K562 (cell line): ENCODE measurements at regions not wholly inside any gene's neighbourhood (a gene's known extent, or its start where the extent isn't known, plus 50 kb on each side); places are given as distances from the start of the nearest gene placed in this dataset.

Source experiments
- ATAC-seq: fragments of 200-7000 bp; cut with Tn5 transposase; 3 replicates; pipeline ENCODE4 v1.9.1; 2020; ENCODE audit warnings: moderate library complexity
- BruUV-seq: library from RNA; stranded (reverse); fragments of 400-500 nt; replicated peaks from 2 replicates; lab custom pipeline; 2021; lab: Mats Ljungman, UMichigan
- CTCF ChIA-PET: fragments of 300-600 bp; formaldehyde crosslinking; extraction: SDS; loops from one replicate; lab custom pipeline; 2021; ENCODE audit warnings: low intra/inter-chr PET ratio; lab: Yijun Ruan, JAX
- POLR2A ChIA-PET: fragments of 300-600, 350-650 bp; sonication (Branson Sonifier 250); formaldehyde crosslinking; extraction: SDS; loops from one replicate; lab custom pipeline; 2021; ENCODE audit warnings: antibody characterized with exemption, inconsistent platforms; lab: Yijun Ruan, JAX
- DNase-seq, 4 experiments: peaks; one replicate each; pipeline versions ENCODE4 v3.0.0 to v3.0.0-alpha.2; 2011 to 2018; ENCODE audit warnings: low spot score in 3 of 4, mixed read lengths in 3 of 4; ENCODE audit errors: extremely low read depth in 1 of 4
- FAIRE-seq: peaks from 2 replicates; lab custom pipeline; 2011; peaks lifted over from hg19 to GRCh38; lab: Jason Lieb, UNC
- H2AFZ ChIP-seq: 2 replicates; pipeline ENCODE4 v1.6.0; 2011; ENCODE audit warnings: low read depth, low read length, control low read depth, inconsistent platforms
- H3K27ac ChIP-seq: fragments of 200-600 bp; 3 replicates; pipeline ENCODE4 v1.8.0; 2011; ENCODE audit warnings: low read depth, mild to moderate bottlenecking, control low read depth, inconsistent platforms, low read length, moderate library complexity, mixed read lengths; ENCODE audit errors: extremely low read depth
- H3K27me3 ChIP-seq, 2 experiments: fragments of 300-600 bp in 1 of 2; 2 replicates in 1 of 2; 3 replicates in 1 of 2; pipeline versions ENCODE4 v1.6.0 to v1.8.0; 2011; ENCODE audit warnings: inconsistent platforms in 2 of 2, low read length in 2 of 2, mild to moderate bottlenecking in 1 of 2, mixed read lengths in 1 of 2, moderate library complexity in 1 of 2; ENCODE audit not compliant: control insufficient read depth in 2 of 2, insufficient read depth in 2 of 2
- H3K36me3 ChIP-seq: fragments of 300-600 bp; 3 replicates; pipeline ENCODE4 v1.8.0; 2011; ENCODE audit warnings: mild to moderate bottlenecking, low read length, inconsistent platforms; ENCODE audit not compliant: control insufficient read depth, insufficient read depth
- H3K4me1 ChIP-seq, 2 experiments: fragments of 200-600 bp in 1 of 2; replicated peaks in 1 of 2; 2 replicates in 1 of 2; 3 replicates in 1 of 2; pipeline versions ENCODE4 v1.5.1 to v1.8.0; 2011; ENCODE audit warnings: inconsistent platforms in 2 of 2, low read length in 2 of 2, mild to moderate bottlenecking in 1 of 2, mixed read lengths in 1 of 2, moderate library complexity in 1 of 2; ENCODE audit not compliant: control insufficient read depth in 2 of 2, insufficient read depth in 2 of 2
- H3K4me2 ChIP-seq: 2 replicates; pipeline ENCODE4 v1.6.1; 2011; ENCODE audit warnings: low read length, control low read depth, inconsistent platforms, mixed read lengths; ENCODE audit not compliant: insufficient read depth
- H3K4me3 ChIP-seq: fragments of 200-600 bp; sonication (generic), shearing (Covaris generic); 2 replicates; pipeline ENCODE4 v1.5.1; 2016; ENCODE audit warnings: control low read depth, inconsistent platforms
- H3K79me2 ChIP-seq: fragments of 200-600 bp; 3 replicates; pipeline ENCODE4 v1.8.0; 2011; ENCODE audit warnings: low read length, inconsistent platforms; ENCODE audit not compliant: control insufficient read depth, insufficient read depth
- H3K9ac ChIP-seq, 2 experiments: 2 replicates each; pipeline versions ENCODE4 v1.6.0 to v1.6.1; 2011; ENCODE audit warnings: low read depth in 2 of 2, low read length in 2 of 2, control low read depth in 1 of 2, inconsistent platforms in 1 of 2, mild to moderate bottlenecking in 1 of 2, mixed read lengths in 1 of 2; ENCODE audit not compliant: insufficient read depth in 1 of 2
- H3K9me1 ChIP-seq: one replicate; pipeline ENCODE4 v1.6.0; 2011; ENCODE audit warnings: inconsistent platforms, mild to moderate bottlenecking, low read length, moderate library complexity; ENCODE audit not compliant: control insufficient read depth, insufficient read depth
- H3K9me3 ChIP-seq: replicated peaks from 2 replicates; pipeline ENCODE4 v1.5.1; 2011; ENCODE audit warnings: low read depth, low read length, inconsistent platforms; ENCODE audit not compliant: control insufficient read depth, insufficient read depth
- H4K20me1 ChIP-seq: replicated peaks from 2 replicates; pipeline ENCODE4 v1.6.1; 2011; ENCODE audit warnings: low read length, inconsistent platforms, mixed read lengths; ENCODE audit not compliant: control insufficient read depth, insufficient read depth
- FIP1L1 ChIP-seq: fragments of 200-400 bp; formaldehyde crosslinking; IDR thresholded peaks from 2 replicates; pipeline ENCODE4 v1.6.1; 2018; ENCODE audit warnings: mild to moderate bottlenecking, low read depth, low read length; ENCODE audit not compliant: poor library complexity, severe bottlenecking
- FOXP4 ChIP-seq: sonication (generic); formaldehyde crosslinking; IDR thresholded peaks from 2 replicates; pipeline ENCODE4 v1.8.0; 2022; ENCODE audit warnings: mild to moderate bottlenecking, missing genetic modification reagents, borderline replicate concordance
- HMG20A ChIP-seq: fragments of 450-650 bp; formaldehyde crosslinking; conservative IDR thresholded peaks from 2 replicates; pipeline ENCODE4 v1.4.0; 2020; ENCODE audit warnings: mild to moderate bottlenecking, mixed read lengths
- U2AF2 ChIP-seq: fragments of 200-400 bp; formaldehyde crosslinking; optimal IDR thresholded peaks from 2 replicates; pipeline ENCODE3; 2017; ENCODE audit warnings: low read depth, mild to moderate bottlenecking, low read length
- ZNF121 ChIP-seq: sonication (generic); formaldehyde crosslinking; conservative IDR thresholded peaks from 2 replicates; pipeline ENCODE4 v1.8.0; 2022; ENCODE audit warnings: missing genetic modification reagents
- WGBS: fragments of 100-300 bp; shearing (Covaris generic); methylation state at CpG from one replicate; pipeline ENCODE4 v1.1.6; 2016; ENCODE audit warnings: low coverage, mixed read lengths; ENCODE audit not compliant: insufficient coverage; ENCODE audit errors: missing lambda C conversion rate; 5-methylcytosine and 5-hydroxymethylcytosine counted together
- in situ Hi-C: fragments of 300-500 bp; cut with MboI; formaldehyde crosslinking; loops from 4 replicates; pipeline ENCODE4 v1.15.0; 2018; ENCODE audit warnings: inconsistent platforms, mixed read lengths
- intact Hi-C: fragments of 100-400 bp; cut with micrococcal nuclease; formaldehyde crosslinking; loops from 2 replicates; pipeline ENCODE4 v1.14.2; 2022

GRCh38 chr19:46953955-46954501 is 65.6 kb upstream of the NPAS1 start:
- ChIA-PET CTCF (no interaction called here), POLR2A (interaction anchor here (0.8 to 2.7 kb wide), 7 partner anchors 9 to 43 kb away, joined by 3 to 16 read pairs (median 4); no protein-coding TSS in a partner anchor)
- no peaks in the 10 kb centered on the region; the same call in 1 of the 2 replicates for H3K9me3 ChIP-seq
- H3K27me3 ChIP-seq: no peaks in the 10 kb centered on the region; a peak in 1 of 5 replicates
- ATAC-seq (no peak), FAIRE-seq (no peak), DNase-seq (no peak)
- H3K9ac ChIP-seq: peak overlapping the region in 1 of 2 experiments; percentile 70; a peak in 1 of 4 replicates
- no peaks in the 10 kb centered on the region for H4K20me1 ChIP-seq
- no peak overlapping the region for H2AFZ ChIP-seq
- H3K27ac ChIP-seq: peak overlapping the region; percentile 85; the same call in 2 of the 3 replicates
- peaks cover 15 to 30% of the 10 kb centered on the region in 2 experiments for H3K4me1 ChIP-seq
- no peak for TF ChIP-seq U2AF2
- no peak for TF ChIP-seq FIP1L1
- TF ChIP-seq ZNF121 (CRISPR knock-in tag): no peak
- no peak for TF ChIP-seq HMG20A (CRISPR knock-in tag)
- TF ChIP-seq FOXP4 (CRISPR knock-in tag): 0 out of 2 replicates have a peak, but pooled peaks have one; percentile 34
- H3K9me1 ChIP-seq: no peaks in the 10 kb centered on the region
- H3K36me3 ChIP-seq: peaks cover 12% of the 10 kb centered on the region; the same call in 2 of the 3 replicates
- no TSS peak for BruUV-seq
- intact Hi-C loops: no loop called here
- peaks cover 28% of the 10 kb centered on the region for H3K79me2 ChIP-seq
- no peak overlapping the region for H3K4me3 ChIP-seq
- in situ Hi-C loops: no loop called here
- 73% methylated on average over 6 of the region's 6 CpGs for WGBS
- H3K4me2 ChIP-seq: no peak overlapping the region
